GM13977 (cell line): ENCODE measurements at regions not wholly inside any gene's neighbourhood (a gene's known extent, or its start where the extent isn't known, plus 50 kb on each side); places are given as distances from the start of the nearest gene placed in this dataset.

ENCODE experiments used
- DNase-seq: peaks from one replicate; pipeline ENCODE4 v3.0.0; 2012; ENCODE audit warnings: low spot score
- in situ Hi-C: fragments of 300-500 bp; cut with MboI; formaldehyde crosslinking; loops from one replicate; pipeline ENCODE4 v1.12.0; 2022; ENCODE audit warnings: low sequenced_read_pairs, low pct_unique_long_range_greater_than_20kb, mixed read lengths, inconsistent platforms; ENCODE audit not compliant: unreplicated experiment
- TF ChIP-seq, protein P1 (sequence below): IDR thresholded peaks from 2 replicates; pipeline ENCODE4 v1.5.1; 2012; ENCODE audit warnings: mild to moderate bottlenecking, control low read depth; ENCODE audit not compliant: insufficient read depth; ENCODE audit errors: extremely low read depth, missing control alignments

- no peak for DNase-seq
- TF ChIP-seq, protein P1, sequence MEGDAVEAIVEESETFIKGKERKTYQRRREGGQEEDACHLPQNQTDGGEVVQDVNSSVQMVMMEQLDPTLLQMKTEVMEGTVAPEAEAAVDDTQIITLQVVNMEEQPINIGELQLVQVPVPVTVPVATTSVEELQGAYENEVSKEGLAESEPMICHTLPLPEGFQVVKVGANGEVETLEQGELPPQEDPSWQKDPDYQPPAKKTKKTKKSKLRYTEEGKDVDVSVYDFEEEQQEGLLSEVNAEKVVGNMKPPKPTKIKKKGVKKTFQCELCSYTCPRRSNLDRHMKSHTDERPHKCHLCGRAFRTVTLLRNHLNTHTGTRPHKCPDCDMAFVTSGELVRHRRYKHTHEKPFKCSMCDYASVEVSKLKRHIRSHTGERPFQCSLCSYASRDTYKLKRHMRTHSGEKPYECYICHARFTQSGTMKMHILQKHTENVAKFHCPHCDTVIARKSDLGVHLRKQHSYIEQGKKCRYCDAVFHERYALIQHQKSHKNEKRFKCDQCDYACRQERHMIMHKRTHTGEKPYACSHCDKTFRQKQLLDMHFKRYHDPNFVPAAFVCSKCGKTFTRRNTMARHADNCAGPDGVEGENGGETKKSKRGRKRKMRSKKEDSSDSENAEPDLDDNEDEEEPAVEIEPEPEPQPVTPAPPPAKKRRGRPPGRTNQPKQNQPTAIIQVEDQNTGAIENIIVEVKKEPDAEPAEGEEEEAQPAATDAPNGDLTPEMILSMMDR: no peak
- in situ Hi-C loops: no loop called here
Observed at GRCh38 chr18:6639305-6639704, 90.2 kb upstream of the ARHGAP28 start.

DNA sequence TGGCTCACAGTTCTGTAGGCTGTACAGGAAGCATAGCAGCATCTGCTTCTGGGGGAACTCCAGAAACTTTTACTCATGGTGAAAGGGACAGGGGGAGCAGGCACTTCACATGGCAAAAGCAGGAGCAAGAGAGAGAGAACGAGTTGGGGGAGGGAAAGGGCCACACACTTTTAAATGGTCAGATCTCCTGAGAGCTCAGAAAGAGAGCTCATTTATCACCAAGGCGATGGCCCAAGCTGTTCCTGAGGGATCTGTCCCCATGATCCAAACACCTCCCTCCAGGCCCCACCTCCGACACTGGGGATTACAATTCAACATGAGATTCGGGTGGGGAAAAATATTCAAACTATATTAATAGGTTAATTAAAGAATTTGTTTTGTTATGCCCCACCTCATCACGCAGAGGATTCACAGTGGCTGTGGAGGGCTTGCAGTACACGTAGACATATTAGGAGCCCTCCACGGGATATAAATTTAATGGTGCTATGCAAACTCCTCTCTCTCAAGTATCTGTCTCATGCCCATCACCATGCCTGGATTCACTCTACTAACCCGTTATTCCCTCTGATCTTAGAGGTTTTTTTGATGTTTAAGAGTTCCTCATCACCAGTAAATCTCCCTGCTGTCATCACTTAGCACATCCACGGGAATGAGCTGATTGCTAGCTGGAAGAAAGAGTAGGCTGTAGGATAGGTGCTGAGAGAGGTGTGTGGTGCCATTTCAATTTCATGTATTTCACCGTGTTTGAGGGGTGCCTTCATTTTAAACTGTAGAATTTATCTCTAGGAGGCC, 84.5 kb upstream of the ARHGAP28 start:
- TF ChIP-seq, protein P1: no peak
- in situ Hi-C loops: no loop called here
- DNase-seq: no peak

DNA sequence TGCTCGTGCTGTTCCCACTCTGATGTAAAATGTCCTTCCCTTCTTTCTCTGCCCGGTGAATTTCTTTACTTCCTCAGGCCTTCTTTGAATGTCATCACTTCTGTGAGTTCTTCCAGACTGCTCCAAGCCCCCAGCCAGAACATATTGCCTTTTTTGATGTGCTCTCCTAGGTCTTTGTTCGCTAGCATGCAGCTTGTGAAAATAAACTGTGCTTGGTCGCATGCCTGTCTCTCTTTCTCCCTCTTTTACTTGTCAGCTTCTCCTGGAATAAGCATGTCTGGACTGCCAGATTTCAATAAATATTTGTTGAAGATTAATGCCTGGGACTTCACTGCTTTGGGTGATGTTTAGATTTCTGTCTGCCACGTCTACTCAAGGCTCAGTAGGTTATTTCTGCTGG, 82.7 kb upstream of the ARHGAP28 start:
- no peak for DNase-seq
- in situ Hi-C loops: no loop called here
- TF ChIP-seq, protein P1: no peak

GRCh38 chr18:6648581-6648980, 80.9 kb upstream of the ARHGAP28 start:
- in situ Hi-C loops: no loop called here

DNA sequence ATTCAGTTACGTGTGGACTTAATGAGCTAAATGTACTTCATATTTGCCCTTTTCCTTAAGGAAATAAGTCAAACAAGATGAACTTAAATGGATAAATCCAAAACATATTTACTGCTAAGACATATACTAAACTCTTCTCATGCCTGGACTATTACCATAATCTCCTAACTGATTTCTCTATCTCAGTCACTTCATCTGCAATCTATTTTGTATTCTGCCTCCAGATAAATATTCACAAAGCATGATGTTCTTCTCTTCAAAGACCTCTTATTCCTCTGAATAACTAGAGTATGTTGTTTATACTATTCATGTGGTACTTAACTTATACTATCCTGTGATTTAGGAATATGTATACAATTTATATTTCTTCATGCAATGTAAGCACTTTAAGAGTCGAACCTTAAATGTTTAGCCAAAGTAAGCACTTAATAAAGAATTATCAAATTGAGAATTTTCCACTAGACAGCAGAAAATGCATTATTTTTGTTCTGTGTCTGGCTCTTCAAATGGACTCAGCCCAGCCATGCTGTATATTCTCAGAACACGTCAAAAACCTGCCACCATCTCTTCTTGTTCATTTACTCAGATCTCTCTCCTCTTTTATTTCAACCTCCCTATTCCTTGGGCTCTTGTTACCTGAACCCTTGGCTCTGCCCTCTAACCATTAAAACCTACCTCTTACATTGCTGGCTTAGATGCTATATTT, 79.9 kb upstream of the ARHGAP28 start:
- no peak for DNase-seq

More at GRCh38 chr18:6648581-6648980, 80.9 kb upstream of the ARHGAP28 start:
- no peak for DNase-seq
- TF ChIP-seq, protein P1: no peak

GRCh38 chr18:6650127-6650507, 79.4 kb upstream of the ARHGAP28 start:
- TF ChIP-seq, protein P1: no peak
- in situ Hi-C loops: no loop called here

More for the DNA sequence above, 79.9 kb upstream of the ARHGAP28 start:
- TF ChIP-seq, protein P1: no peak
- in situ Hi-C loops: no loop called here

More at GRCh38 chr18:6650127-6650507, 79.4 kb upstream of the ARHGAP28 start:
- no peak for DNase-seq
